Stimulated activated effector memory CD8-positive, alpha-beta T cell treated with anti-CD3 and anti-CD28 coated beads, Interleukin-12 subunit alpha, Interleukin-12 subunit beta, amount 100 ng/mL, for 72 hours (primary cell): ENCODE measurements at regions not wholly inside any gene's neighbourhood (a gene's known extent, or its start where the extent isn't known, plus 50 kb on each side); places are given as distances from the start of the nearest gene placed in this dataset.
"Not testable (repeated sequence)": the region's sequence is repeated elsewhere in the genome, so short reads cannot be mapped to it uniquely, and the experiment has no call there.

Experiments used
- ATAC-seq: fragments of 150-1000 bp; cut with Tn5 transposase; 2 replicates; pipeline ENCODE4 v1.10.0; 2021
- DNase-seq, 2 donors: peaks; one replicate each; pipeline ENCODE4 v3.0.0; 2021 to 2022; ENCODE audit warnings: low spot score in 2 of 2
- H3K27ac Mint-ChIP-seq: one replicate; pipeline ENCODE4 v1.8.0; 2022; ENCODE audit warnings: mild to moderate bottlenecking, mixed read lengths
- H3K36me3 Mint-ChIP-seq: one replicate; pipeline ENCODE4 v1.8.0; 2022; ENCODE audit warnings: mild to moderate bottlenecking, mixed read lengths
- H3K4me1 Mint-ChIP-seq: one replicate; pipeline ENCODE4 v1.8.0; 2022; ENCODE audit warnings: mixed read lengths
- H3K4me3 Mint-ChIP-seq: one replicate; pipeline ENCODE4 v1.8.0; 2022; ENCODE audit warnings: mild to moderate bottlenecking, mixed read lengths
- H3K9me3 Mint-ChIP-seq: one replicate; pipeline ENCODE4 v1.8.0; 2022; ENCODE audit warnings: mixed read lengths

GRCh38 chr3:184440151-184440550 is 60.3 kb downstream of the CHRD start:
- Mint-ChIP-seq H3K9me3 (peaks cover 4% of the 10 kb centered on the region), H3K4me3 (no peak overlapping the region), H3K27ac (no peak overlapping the region), H3K4me1 (no peaks in the 10 kb centered on the region), H3K36me3 (no peaks in the 10 kb centered on the region)
- ATAC-seq = no peak
- no peak for DNase-seq

DNA sequence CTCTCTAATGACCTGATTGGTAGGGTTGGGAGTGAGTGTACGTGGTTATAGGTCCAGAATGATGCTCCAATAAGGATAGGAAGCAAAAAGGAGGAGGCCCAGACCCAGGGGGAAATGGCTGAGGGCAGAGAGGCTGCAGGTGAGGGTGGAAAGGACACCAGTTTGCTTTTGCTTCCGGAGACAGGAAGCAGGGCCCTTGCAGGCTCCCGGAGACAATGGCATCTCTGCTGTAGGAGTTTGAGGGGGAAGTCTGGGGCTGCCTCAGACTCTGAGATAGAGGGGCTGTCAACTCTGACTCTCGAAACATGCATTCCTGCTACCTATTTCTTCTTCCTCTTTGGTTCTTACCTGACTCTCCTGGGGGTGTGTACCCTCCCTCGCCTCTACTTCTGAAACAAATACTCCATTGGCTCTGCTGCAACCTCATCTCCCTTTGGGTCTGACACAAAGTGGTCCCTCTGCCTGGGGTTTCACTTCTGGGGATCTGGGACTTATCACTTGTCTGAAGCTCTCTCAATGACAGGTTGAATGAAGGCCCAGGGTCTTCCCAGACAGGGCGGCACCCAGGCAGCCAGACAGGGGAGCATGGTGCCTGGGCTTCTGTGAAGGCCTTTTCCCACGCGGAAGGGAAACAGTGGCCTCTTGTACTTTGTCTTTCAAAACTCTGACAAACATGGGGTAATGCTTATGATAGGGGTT is 61.5 kb downstream of the CHRD start:
- Mint-ChIP-seq H3K4me1 (no peaks in the 10 kb centered on the region), H3K9me3 (peaks cover 4% of the 10 kb centered on the region), H3K27ac (no peak overlapping the region), H3K36me3 (no peaks in the 10 kb centered on the region), H3K4me3 (no peak overlapping the region)
- DNase-seq (no peak), ATAC-seq (no peak)

DNA sequence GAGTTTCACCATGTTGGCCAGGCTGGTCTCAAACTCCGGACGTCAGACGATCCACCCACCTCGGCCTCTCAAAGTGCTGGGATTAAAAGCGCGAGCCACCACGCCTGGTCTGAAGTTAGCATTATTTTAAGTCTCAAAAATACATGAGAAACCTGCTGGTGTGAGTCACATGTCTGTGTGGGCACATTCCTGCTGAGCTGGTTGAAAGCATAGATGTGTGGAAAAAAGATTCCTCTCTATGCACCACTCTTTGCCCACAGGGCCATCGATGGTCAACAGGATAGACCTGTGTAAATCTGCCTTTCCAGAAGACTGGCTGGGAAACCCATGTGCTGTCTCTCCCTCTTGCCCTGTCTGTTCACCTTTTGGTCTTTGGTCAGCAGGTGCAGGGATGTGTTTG is 63.5 kb downstream of the CHRD start:
- H3K9me3 Mint-ChIP-seq = peaks cover 2% of the 10 kb centered on the region
- DNase-seq (no peak), ATAC-seq (no peak)
- H3K36me3 Mint-ChIP-seq = no peaks in the 10 kb centered on the region
- H3K27ac Mint-ChIP-seq = no peak overlapping the region
- no peaks in the 10 kb centered on the region for H3K4me1 Mint-ChIP-seq
- H3K4me3 Mint-ChIP-seq = no peak overlapping the region

GRCh38 chr3:184443831-184444230 is 64.0 kb downstream of the CHRD start:
- Mint-ChIP-seq H3K9me3 (no peaks in the 10 kb centered on the region), H3K36me3 (no peaks in the 10 kb centered on the region), H3K4me1 (no peaks in the 10 kb centered on the region), H3K27ac (no peak overlapping the region), H3K4me3 (no peak overlapping the region)
- no peak for DNase-seq
- ATAC-seq = no peak

- H3K4me3 Mint-ChIP-seq = no peak overlapping the region
- ATAC-seq (peak; percentile 26), DNase-seq (no peak)
- no peaks in the 10 kb centered on the region for H3K9me3 Mint-ChIP-seq
- H3K27ac Mint-ChIP-seq = no peak overlapping the region
- no peaks in the 10 kb centered on the region for H3K4me1 Mint-ChIP-seq
- no peaks in the 10 kb centered on the region for H3K36me3 Mint-ChIP-seq
These were observed 68.7 kb downstream of the CHRD start for GRCh38 chr3:184448321-184449160.

DNA sequence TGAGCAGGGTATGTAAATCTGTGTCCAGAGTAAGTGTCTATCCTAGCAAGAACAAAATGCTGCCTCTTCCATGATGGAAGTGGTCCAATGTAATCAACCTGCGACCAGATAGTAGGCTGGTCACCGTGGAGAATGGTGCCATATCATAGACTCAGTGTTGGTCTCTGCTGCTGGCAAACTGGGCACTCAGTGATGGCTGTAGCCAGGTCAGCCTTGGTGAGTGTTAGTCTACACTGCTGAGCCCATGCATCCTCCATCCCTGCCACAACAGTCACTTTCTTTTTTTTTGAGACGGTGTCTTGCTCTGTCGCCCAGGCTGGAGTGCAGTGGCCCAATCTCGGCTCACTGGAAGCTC is 69.3 kb downstream of the CHRD start:
- no peak for DNase-seq
- Mint-ChIP-seq H3K36me3 (no peaks in the 10 kb centered on the region), H3K27ac (no peak overlapping the region), H3K4me1 (no peaks in the 10 kb centered on the region), H3K9me3 (no peaks in the 10 kb centered on the region), H3K4me3 (no peak overlapping the region)
- no peak for ATAC-seq

GRCh38 chr3:184450547-184450946 is 70.7 kb downstream of the CHRD start:
- Mint-ChIP-seq H3K4me1 (no peaks in the 10 kb centered on the region), H3K36me3 (no peaks in the 10 kb centered on the region), H3K27ac (no peak overlapping the region), H3K9me3 (no peaks in the 10 kb centered on the region), H3K4me3 (no peak overlapping the region)
- ATAC-seq = no peak
- no peak for DNase-seq

DNA sequence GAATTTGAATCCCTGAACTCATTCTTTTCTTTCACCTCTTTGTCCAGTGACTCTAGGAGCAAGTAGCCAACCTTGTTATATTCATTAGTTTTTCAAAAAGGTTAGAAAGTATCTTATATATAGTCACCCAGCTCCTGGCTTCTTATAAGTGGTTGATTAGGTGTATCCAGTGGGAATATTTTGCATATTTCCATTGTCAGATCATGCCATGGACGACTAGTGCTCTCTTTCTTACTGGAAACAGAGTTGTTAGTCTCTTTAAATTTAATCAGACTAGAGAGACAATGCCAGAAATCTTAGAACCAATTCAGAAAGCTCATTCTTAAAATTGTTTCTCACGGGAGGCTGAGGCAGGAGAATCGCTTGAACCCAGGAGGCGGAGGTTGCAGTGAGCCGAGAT is 73.4 kb downstream of the CHRD start:
- ATAC-seq = no peak
- H3K4me1 Mint-ChIP-seq = no peaks in the 10 kb centered on the region
- no peak overlapping the region for H3K4me3 Mint-ChIP-seq
- H3K36me3 Mint-ChIP-seq = no peaks in the 10 kb centered on the region
- no peaks in the 10 kb centered on the region for H3K9me3 Mint-ChIP-seq
- no peak for DNase-seq
- H3K27ac Mint-ChIP-seq = no peak overlapping the region

GRCh38 chr3:184455991-184456390 is 76.1 kb downstream of the CHRD start:
- Mint-ChIP-seq H3K27ac (no peak overlapping the region), H3K4me1 (no peaks in the 10 kb centered on the region), H3K4me3 (no peak overlapping the region), H3K36me3 (no peaks in the 10 kb centered on the region), H3K9me3 (no peaks in the 10 kb centered on the region)
- DNase-seq = no peak
- no peak for ATAC-seq

DNA sequence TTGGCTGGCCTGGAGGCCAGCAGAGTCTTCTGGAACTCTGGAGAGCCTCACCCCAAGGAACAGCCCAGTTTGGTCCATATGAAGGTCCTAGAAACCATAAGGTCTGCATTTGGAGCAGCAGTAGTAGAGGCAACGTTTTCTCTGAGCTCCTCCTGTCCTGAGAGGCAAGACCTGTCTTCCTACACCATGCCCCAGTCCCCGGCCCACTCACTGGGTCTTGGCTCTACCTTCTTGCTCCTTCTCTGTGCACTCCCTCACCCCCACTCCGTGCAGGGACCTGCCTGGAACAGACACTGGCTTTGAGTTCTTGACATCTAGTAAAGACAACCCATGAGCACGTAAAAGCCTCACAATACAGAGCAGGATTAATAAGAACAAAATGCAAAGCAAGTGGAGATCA is 76.6 kb downstream of the CHRD start:
- H3K9me3 Mint-ChIP-seq = no peaks in the 10 kb centered on the region
- no peak for DNase-seq
- no peaks in the 10 kb centered on the region for H3K36me3 Mint-ChIP-seq
- H3K4me1 Mint-ChIP-seq = no peaks in the 10 kb centered on the region
- H3K4me3 Mint-ChIP-seq = no peak overlapping the region
- peak; percentile 45 for ATAC-seq
- H3K27ac Mint-ChIP-seq = no peak overlapping the region

DNA sequence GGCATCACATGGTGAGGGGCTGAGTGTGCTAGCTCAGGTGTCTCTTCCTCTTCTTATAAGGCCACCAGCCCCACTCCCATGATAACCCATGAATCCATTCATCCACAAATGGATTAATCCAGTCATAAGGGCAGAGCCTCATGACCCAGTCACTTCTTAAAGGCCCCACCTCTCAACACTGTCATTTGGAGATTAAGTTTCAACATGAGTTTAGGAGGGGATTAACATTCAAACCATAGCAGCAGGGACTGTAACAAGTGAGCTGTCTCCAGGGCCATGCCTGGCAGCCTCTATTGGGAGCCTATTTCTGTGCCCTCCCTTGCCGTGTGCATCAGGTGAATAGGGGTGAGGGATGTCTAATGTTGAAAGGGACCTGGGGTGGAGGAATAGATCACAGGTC is 77.5 kb downstream of the CHRD start:
- H3K4me3 Mint-ChIP-seq = no peak overlapping the region
- no peak overlapping the region for H3K27ac Mint-ChIP-seq
- H3K4me1 Mint-ChIP-seq = no peaks in the 10 kb centered on the region
- DNase-seq (no peak), ATAC-seq (no peak)
- H3K36me3 Mint-ChIP-seq = no peaks in the 10 kb centered on the region
- no peaks in the 10 kb centered on the region for H3K9me3 Mint-ChIP-seq

GRCh38 chr3:184457784-184458377 is 78.0 kb downstream of the CHRD start:
- H3K4me3 Mint-ChIP-seq, H3K4me1 Mint-ChIP-seq, H3K36me3 Mint-ChIP-seq, ATAC-seq, DNase-seq, H3K9me3 Mint-ChIP-seq, H3K27ac Mint-ChIP-seq: not testable (repeated sequence)

DNA sequence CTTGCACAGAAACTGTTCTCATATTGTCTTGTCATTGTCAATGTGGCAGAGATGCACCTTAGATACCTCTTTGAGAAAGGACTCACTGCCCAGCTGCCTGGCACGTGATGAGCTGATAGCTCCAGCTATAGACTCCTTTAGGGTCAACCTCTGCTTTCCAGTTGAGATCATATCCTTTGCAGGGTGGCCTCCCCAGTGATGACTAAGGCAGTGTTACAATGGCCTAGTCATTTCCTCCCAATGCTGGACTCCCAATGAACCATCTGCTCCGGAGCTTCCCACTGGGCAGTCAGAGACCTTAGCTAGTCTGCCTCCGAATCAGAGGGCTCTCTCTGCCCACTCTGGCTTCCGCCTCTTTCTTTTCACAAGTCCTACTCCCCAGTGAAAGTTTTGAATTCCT is 79.5 kb downstream of the CHRD start:
- Mint-ChIP-seq H3K27ac (peak overlapping the region; percentile 13), H3K9me3 (no peaks in the 10 kb centered on the region)
- no peak for DNase-seq

GRCh38 chr3:184460276-184460675 is 80.4 kb downstream of the CHRD start:
- no peak overlapping the region for H3K4me3 Mint-ChIP-seq
- no peak for DNase-seq
- H3K9me3 Mint-ChIP-seq = no peaks in the 10 kb centered on the region
- no peaks in the 10 kb centered on the region for H3K4me1 Mint-ChIP-seq
- no peak overlapping the region for H3K27ac Mint-ChIP-seq
- no peak for ATAC-seq
- H3K36me3 Mint-ChIP-seq = no peaks in the 10 kb centered on the region

More for the DNA sequence above, 79.5 kb downstream of the CHRD start:
- no peak for ATAC-seq
- Mint-ChIP-seq H3K36me3 (no peaks in the 10 kb centered on the region), H3K4me1 (no peaks in the 10 kb centered on the region), H3K4me3 (no peak overlapping the region)

DNA sequence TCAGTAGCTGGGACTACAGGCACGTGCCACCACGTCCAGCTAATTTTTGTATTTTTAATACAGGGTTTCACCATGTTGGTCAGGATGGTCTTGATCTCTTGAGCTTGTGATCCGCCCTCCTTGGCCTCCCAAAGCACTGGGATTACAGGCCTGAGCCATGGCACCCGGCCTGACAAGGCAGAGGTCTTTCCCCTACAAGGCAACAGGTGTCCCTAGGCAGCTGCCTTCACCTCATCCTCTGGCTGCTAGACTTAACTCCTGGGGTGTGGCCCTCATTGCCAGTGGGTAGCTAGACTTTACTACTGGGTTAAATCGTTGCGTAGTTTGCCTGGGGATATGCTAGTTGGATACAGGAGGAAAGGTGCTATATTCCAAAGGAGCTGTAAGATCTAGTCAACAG is 81.4 kb downstream of the CHRD start:
- Mint-ChIP-seq H3K36me3 (no peaks in the 10 kb centered on the region), H3K4me1 (no peaks in the 10 kb centered on the region), H3K27ac (no peak overlapping the region), H3K4me3 (no peak overlapping the region), H3K9me3 (no peaks in the 10 kb centered on the region)
- DNase-seq (no peak), ATAC-seq (no peak)

GRCh38 chr3:184465883-184466412 is 86.1 kb downstream of the CHRD start:
- H3K27ac Mint-ChIP-seq = no peak overlapping the region

More at GRCh38 chr3:184465883-184466412, 86.1 kb downstream of the CHRD start:
- Mint-ChIP-seq H3K4me1 (no peaks in the 10 kb centered on the region), H3K36me3 (no peaks in the 10 kb centered on the region), H3K9me3 (no peaks in the 10 kb centered on the region), H3K4me3 (no peak overlapping the region)
- peak; percentile 27 for ATAC-seq
- DNase-seq = no peak
